Parathyroid adenoma (tissue), 2 donors: ENCODE measurements at regions not wholly inside any gene's neighbourhood (a gene's known extent, or its start where the extent isn't known, plus 50 kb on each side); places are given as distances from the start of the nearest gene placed in this dataset.

Source experiments
- H2AFZ ChIP-seq: fragments of 300-600 bp; sonication (generic); one replicate; pipeline ENCODE4 v1.7.0; 2017; ENCODE audit warnings: antibody characterized with exemption, mild to moderate bottlenecking
- H3K27ac ChIP-seq: fragments of 300-600 bp; sonication (generic); one replicate; pipeline ENCODE4 v1.7.0; 2017
- H3K27me3 ChIP-seq: fragments of 300-600 bp; sonication (generic); one replicate; pipeline ENCODE4 v1.7.0; 2017; ENCODE audit warnings: low read length; ENCODE audit not compliant: control insufficient read depth, insufficient read depth
- H3K36me3 ChIP-seq: fragments of 300-600 bp; sonication (generic); one replicate; pipeline ENCODE4 v1.7.0; 2017; ENCODE audit warnings: low read length; ENCODE audit not compliant: control insufficient read depth, insufficient read depth
- H3K4me1 ChIP-seq: fragments of 300-600 bp; sonication (generic); one replicate; pipeline ENCODE4 v1.7.0; 2017; ENCODE audit warnings: control low read depth
- H3K4me2 ChIP-seq: fragments of 300-600 bp; sonication (generic); one replicate; pipeline ENCODE4 v1.7.0; 2017; ENCODE audit warnings: low read length
- H3K4me3 ChIP-seq: fragments of 300-600 bp; sonication (generic); one replicate; pipeline ENCODE4 v1.7.0; 2017; ENCODE audit warnings: low read depth, low read length
- H3K79me2 ChIP-seq: fragments of 300-600 bp; sonication (generic); one replicate; pipeline ENCODE4 v1.7.0; 2017; ENCODE audit warnings: control low read depth
- H3K9ac ChIP-seq: fragments of 300-600 bp; sonication (generic); one replicate; pipeline ENCODE4 v1.7.0; 2017; ENCODE audit warnings: mild to moderate bottlenecking
- H3K9me3 ChIP-seq: fragments of 300-600 bp; sonication (generic); one replicate; pipeline ENCODE4 v1.7.0; 2017; ENCODE audit warnings: low read length; ENCODE audit not compliant: control insufficient read depth
- CTCF ChIP-seq: fragments of 300-600 bp; sonication (generic); IDR thresholded peaks from one replicate; pipeline ENCODE4 v1.7.0; 2017; ENCODE audit warnings: antibody characterized with exemption, mild to moderate bottlenecking
- donor health status: primary hyperparathyroidism.

DNA sequence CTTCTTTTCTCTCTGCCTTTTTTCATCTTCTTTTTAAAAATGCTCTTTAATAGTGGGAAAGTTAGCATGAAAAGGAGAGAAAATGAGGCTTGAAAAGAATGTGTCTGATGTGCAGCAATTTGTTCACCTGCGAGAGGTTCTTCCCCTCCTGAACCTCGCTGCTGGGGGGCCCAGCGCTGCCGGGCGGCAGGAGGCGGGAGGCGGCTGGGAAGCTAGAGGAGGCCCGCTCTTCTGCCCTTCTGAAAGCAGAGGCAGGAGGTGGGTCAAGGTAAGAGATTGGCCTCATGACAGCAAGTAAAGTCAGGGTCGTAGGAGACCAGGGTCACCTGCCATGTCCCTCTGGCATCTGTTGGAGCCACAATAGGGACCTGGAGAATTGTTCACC lies 78.6 kb upstream of the TNRC6C start:
- no peak overlapping the region for H3K4me2 ChIP-seq
- no peak overlapping the region for H2AFZ ChIP-seq
- no peaks in the 10 kb centered on the region for H3K4me1 ChIP-seq
- no peaks in the 10 kb centered on the region for H3K79me2 ChIP-seq
- no peaks in the 10 kb centered on the region for H3K9me3 ChIP-seq
- no peak for TF ChIP-seq CTCF
- no peak overlapping the region for H3K9ac ChIP-seq
- H3K36me3 ChIP-seq, result no peaks in the 10 kb centered on the region
- no peak overlapping the region for H3K27ac ChIP-seq
- no peaks in the 10 kb centered on the region for H3K27me3 ChIP-seq
- no peak overlapping the region for H3K4me3 ChIP-seq

- Histone ChIP-seq H2AFZ (no peak overlapping the region), H3K4me1 (no peaks in the 10 kb centered on the region), H3K27me3 (no peaks in the 10 kb centered on the region), H3K4me2 (no peak overlapping the region), H3K79me2 (no peaks in the 10 kb centered on the region), H3K4me3 (no peak overlapping the region), H3K27ac (no peak overlapping the region), H3K9ac (no peak overlapping the region), H3K36me3 (no peaks in the 10 kb centered on the region), H3K9me3 (no peaks in the 10 kb centered on the region)
- TF ChIP-seq CTCF, result no peak
Measured at GRCh38 chr17:77880711-77881450, 77.6 kb upstream of the TNRC6C start.

DNA sequence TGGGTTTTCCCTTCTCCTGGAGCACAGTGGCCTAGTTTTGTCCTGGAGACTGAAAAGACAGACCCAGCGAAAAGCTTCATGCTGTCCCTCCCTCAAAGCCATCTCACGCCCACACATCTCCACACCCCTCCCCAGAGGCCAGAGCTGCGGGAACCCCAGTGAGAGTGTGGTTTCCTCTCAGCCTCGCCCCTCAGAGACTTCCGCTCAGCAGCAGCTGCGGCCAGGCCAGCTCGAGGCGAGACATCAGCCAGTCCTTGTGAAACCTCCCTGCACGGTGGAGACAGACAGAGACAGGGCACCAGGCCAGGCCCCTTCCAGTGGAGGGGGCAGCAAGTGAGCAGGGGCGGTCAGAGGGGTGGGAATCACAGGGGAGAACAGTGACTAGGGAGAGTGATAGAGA lies 77.0 kb upstream of the TNRC6C start:
- Histone ChIP-seq H3K27me3 (no peaks in the 10 kb centered on the region), H2AFZ (no peak overlapping the region), H3K4me1 (no peaks in the 10 kb centered on the region), H3K4me3 (no peak overlapping the region), H3K4me2 (no peak overlapping the region), H3K36me3 (no peaks in the 10 kb centered on the region), H3K9me3 (no peaks in the 10 kb centered on the region), H3K79me2 (no peaks in the 10 kb centered on the region), H3K9ac (no peak overlapping the region), H3K27ac (no peak overlapping the region)
- TF ChIP-seq CTCF, result no peak

DNA sequence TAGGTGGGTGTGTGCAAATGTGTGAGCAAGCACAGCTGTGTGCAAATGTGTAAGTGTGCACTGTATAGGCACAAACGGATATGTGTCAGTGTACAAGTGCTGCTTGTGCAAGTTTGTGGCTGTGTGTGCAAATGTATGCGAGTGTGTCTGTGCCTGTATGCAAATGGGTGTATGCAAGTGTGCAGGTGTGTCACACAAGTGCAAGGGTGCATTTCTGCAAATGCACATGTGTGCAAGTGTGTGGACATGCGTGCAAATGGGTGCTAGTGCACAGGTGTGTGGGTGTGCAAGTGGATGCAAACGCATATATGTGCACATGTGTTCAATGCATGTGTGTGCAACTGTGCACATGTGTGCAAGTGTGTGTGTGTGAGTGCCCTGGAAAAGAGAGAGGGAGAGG lies 76.5 kb upstream of the TNRC6C start:
- no peak overlapping the region for H3K4me2 ChIP-seq
- H3K27me3 ChIP-seq, result no peaks in the 10 kb centered on the region
- H2AFZ ChIP-seq, result no peak overlapping the region
- H3K9me3 ChIP-seq, result no peaks in the 10 kb centered on the region
- no peak overlapping the region for H3K9ac ChIP-seq
- H3K79me2 ChIP-seq, result no peaks in the 10 kb centered on the region
- H3K27ac ChIP-seq, result no peak overlapping the region
- no peak for TF ChIP-seq CTCF
- no peak overlapping the region for H3K4me3 ChIP-seq
- no peaks in the 10 kb centered on the region for H3K36me3 ChIP-seq
- H3K4me1 ChIP-seq, result no peaks in the 10 kb centered on the region

DNA sequence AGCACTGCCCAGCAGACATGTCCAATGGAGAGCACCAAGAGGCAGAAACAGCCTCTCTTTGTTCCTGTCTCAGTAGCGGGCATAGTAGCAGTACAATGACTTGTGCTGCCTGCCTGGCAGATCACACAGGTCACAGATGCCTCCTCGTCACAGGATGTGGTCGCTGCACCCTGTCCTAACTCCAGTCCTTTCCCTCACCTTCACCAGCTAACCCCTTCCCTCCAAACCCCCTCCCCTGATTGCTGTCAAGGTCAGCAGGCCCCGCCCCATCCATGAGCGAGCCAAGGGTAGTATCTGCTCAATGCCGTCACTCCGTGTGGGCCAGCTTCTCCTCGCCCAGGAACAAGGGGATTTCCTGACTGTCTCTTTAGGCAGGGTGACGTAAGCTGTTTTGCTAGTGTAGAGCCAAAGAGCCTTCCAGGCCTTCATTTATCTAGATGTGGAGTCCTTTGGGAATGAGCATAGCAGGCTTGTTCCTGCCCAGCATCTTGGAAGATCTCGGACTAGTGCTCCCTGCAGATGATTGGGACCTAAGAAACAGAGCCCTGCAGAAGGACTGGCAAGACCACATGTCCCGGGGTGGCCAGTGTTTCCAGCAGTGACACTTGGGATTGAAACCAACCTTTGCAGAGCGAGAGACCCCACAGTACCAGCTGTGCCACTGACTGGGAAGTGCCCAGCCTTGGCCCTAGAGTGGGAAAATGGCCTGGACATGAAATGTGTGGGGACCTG lies 75.9 kb upstream of the TNRC6C start:
- Histone ChIP-seq H3K27me3 (no peaks in the 10 kb centered on the region), H3K27ac (no peak overlapping the region), H3K9me3 (no peaks in the 10 kb centered on the region), H2AFZ (no peak overlapping the region), H3K4me3 (no peak overlapping the region), H3K9ac (no peak overlapping the region), H3K36me3 (no peaks in the 10 kb centered on the region), H3K4me2 (no peak overlapping the region), H3K79me2 (no peaks in the 10 kb centered on the region), H3K4me1 (no peaks in the 10 kb centered on the region)
- no peak for TF ChIP-seq CTCF
